ENCODE measurements at regions not wholly inside any gene's neighbourhood (a gene's known extent, or its start where the extent isn't known, plus 50 kb on each side); places are given as distances from the start of the nearest gene placed in this dataset.

DNA sequence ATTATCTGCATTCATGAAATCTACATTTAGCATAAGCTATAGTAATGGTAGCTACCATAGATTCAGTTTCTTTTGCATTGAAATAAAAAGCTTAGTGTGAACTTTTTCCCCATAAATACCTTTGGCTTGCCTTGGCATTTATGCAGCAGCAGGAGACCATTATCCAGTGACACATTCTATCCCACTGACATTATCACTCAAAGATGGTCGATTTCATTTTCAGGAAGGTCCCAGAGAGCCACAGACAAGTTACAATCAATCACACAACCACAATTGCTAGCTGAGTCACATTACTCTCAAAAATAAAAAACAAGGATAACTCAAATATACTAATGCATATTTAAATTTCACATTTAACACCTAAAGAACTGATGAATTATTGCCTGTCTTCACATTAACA, 512.7 kb upstream of the CDH2 start:
- no peak for TF ChIP-seq CTCF (conservative IDR thresholded peaks at IDR 0.05 in 1 of 2, IDR thresholded peaks at IDR 0.05 in 1 of 2; ENCODE audit: low read depth in 1 of 2, low read length in 2 of 2)
- no peak for TF ChIP-seq EZH2 (IDR thresholded peaks at IDR 0.05; ENCODE audit: low read length, missing control alignments)

All from fibroblast of lung (primary cell).